Stimulated activated CD4-positive, alpha-beta T cell treated with anti-CD3 and anti-CD28 coated beads, Interleukin-12 subunit alpha, Interleukin-12 subunit beta, amount 100 ng/mL, for 24 hours (primary cell): ENCODE measurements at regions not wholly inside any gene's neighbourhood (a gene's known extent, or its start where the extent isn't known, plus 50 kb on each side); places are given as distances from the start of the nearest gene placed in this dataset.
A peak's percentile ranks its signal among the peaks of the same experiment; 100 is the strongest.
"Not testable (repeated sequence)": the region's sequence is repeated elsewhere in the genome, so short reads cannot be mapped to it uniquely, and the experiment has no call there.

ENCODE experiments used
- DNase-seq, 2 experiments: peaks; one replicate each; pipeline ENCODE4 v3.0.0-alpha.2; 2020; ENCODE audit warnings: low read depth in 2 of 2

DNA sequence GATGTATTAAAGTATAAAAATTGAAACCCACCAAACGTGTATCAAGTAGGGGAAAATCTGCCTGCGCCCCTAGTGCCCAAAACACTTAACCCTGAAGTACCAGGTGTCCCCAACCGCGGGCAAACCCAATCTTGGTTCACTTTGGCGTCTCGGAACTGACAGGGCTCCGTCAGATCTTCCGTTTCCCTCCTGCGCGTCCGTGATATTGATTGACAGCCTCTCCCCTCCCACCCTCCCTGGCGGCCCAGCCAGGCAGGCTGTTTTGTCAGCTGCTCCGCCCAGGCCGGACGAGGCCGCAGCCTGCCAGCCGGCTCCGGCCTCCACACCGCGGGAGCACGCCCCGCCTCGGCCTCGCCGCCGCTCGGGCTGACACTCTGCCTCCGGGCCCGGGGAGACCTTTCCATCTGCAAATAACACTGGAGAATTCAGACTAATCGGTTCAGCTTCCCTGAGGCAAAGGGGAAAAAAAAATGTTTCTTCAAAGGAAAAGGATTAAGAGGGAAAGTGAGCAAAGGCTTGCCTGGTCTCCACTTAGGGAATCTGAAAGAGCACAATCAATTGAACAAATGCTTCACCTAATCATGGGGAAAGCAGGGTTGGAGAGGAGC, 234.9 kb upstream of the MCHR2 start:
- peak in 1 of 2 experiments; percentile 14 for DNase-seq

DNA sequence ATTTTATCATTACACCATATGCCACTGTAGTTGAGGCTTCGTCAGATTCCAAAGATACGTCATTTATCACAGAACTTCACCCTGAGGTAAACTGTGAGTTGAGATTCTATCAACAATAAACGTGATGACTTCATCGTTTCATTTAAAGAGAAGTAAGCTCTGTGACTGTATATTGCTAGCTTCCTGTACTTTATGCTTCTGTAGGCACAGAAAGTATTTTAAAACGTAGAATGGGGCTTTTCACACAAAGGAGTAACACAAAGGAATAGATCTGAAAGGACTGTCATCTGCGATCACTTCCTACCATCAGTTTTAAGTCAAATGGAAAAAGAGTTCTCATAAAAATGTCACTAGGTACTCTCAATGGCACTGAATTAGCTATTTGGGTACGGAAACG, 234.4 kb upstream of the MCHR2 start:
- DNase-seq, result no peak

DNA sequence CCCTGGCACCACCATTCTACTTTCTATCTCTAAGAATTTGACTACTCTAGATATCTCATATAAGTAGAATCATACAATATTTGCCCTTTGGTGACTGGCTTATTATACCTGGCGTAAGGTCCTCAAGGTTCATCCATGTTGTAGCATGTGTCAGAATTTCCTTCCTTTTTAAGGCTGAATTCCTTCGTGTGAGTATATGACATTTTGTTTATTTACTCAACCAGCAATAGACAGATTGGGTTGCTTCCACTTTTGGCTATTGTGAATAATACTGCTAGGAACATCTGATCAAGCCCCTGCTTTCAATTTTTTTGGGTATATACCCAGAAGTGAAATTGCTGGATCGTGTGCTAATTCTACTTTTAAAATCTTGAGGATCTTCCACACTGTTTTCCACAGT, 232.8 kb upstream of the MCHR2 start:
- DNase-seq, result no peak

DNA sequence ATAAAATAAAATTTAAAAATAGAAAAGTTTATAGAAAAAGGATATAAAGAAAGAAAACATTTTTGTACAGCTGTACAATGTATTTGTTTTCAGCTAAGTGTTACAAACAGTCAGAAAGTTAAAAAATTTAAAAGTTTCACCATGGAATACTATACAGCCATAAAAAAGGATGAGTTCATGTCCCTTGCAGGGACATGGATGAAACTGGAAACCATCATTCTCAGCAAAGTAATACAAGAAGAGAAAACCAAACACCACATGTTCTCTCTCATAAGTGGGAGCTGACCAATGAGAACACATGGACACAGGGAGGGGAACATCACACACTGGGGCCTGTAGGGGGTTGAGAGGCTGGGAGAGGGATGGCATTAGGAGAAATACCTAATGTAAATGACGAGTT, 229.9 kb upstream of the MCHR2 start:
- not testable (repeated sequence) for DNase-seq

DNA sequence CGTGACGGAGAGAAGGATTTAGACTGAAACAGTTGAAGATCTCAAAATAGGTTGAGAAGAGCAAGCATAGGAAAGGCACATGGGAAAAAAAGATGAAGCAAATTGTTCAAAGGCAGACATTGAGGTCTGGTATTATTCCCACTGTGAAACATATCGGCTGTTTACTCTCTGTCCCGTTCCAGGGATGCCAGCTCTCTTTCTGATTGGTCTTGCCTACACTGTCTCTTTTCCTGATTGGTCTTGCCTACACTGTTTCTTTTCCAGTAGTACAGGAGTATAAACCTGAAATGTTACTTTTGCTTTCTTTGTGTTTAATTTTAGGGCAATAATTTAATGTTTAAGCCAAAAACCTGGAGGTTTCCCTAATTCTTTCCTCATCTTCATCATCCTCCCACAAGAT, 226.5 kb upstream of the MCHR2 start:
- DNase-seq, result no peak

DNA sequence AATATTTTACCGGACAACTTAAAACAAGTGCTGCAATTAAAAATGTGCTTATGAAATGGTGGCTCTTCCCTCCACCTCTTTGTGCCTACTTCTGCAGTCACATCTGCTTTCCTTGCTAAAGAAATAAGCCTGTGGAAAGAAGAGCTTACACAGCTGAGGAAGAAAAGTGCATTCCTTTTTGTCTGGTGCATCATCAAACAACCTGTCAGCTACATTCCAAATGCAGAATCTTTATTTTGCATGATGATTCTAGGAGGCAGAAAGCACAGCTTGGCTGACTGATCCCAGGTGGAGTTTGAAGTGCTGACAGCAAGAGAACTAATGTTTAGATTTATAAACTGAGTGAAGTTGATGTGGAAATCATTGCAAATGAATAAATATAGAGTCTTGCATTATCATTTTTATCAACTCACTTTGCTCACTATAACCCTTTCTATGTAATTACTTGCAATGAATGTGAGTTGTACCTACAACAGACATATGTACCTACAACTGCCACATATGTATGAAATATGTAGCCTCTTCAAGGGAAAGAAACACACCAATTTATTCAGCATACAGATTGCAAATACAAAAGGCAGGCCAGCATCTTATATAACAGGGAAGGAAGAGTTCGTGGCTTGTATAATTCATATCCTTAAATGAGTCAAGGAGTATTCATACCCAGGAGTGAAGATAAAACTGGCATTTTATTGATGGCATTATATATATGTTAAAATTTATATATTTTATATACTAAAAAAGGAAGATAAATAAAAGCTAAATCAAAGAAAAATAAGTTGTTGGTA, 223.4 kb upstream of the MCHR2 start:
- DNase-seq, result no peak

DNA sequence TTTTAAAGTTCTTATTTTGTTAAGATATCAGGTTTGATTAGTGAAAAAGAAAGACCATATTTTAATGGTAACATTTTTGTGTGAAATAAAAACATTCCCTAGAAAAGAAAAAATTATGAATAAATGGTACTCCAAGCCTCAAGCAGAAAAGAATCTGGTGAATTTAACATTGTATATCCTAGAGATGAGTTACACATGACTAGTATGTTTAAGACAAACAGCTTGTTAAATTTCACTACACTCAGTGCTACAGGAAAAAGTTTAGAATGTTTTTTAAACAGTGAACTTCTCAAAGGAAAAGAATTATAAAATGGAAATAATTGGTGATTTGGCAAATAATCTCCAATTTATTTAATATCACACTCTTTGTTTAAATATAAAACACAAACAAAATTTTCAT, 222.7 kb upstream of the MCHR2 start:
- no peak for DNase-seq

DNA sequence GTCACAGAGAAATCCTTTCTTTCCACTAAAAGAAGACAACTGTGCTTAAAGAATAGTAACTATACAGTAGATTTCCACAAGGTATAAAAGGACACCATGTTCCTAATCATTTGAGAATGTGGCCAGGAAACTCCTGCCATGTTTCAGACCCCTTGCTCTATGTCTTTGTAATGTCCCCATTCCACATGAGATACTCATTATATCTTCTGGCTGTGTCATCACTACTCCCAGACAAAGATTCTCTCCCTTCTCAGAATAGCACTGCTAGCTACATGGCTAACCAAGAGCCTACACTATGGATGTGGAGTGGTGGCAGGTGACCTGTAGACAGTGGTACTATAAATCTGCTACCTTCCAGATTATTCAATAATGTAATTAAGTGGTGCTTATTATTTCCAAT, 218.1 kb upstream of the MCHR2 start:
- DNase-seq, result no peak

DNA sequence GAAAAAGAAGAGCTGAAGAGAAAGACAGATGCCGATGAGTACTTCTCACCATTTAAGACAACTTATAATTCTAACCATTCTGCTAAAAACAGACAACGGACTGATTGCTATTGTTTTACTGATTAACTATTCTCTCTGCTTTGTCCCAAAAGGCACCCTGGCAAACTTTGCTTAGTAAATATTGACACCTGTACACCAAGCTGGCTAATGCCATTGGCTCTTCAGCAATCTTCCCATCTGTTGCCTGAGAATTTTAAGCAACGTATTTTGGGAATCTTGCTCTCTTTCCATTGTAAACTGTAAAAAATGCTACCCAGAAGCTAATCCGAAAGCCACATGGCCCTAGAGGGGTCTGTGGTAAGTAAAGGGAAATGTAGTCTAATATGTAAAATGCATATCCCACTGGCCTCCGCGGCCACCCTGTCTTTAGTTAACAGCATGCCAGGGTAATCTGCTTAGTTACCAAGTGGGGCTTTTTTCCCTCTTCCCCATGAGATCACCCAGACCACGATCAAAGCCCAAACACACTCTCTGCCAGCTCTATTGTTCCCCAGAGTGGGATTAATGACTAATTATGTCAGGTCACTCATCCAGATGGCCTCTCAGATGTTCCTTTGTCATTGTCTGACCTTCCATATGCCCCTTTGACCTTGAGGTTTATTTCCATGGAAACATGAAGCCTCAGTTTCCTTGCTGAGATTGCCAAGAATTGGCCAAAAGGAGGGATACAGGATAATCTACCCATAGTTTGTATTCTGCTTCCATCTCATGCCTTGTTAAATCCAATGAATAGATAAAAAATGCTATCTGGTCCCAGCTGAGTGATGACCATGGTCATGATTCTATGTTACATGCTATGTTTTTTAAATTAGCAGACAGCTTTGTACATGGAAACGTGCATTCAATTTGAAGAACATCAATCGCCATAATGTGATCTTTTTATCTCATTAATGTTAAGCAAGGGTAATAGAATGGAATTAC, 216.4 kb upstream of the MCHR2 start:
- DNase-seq, result no peak

DNA sequence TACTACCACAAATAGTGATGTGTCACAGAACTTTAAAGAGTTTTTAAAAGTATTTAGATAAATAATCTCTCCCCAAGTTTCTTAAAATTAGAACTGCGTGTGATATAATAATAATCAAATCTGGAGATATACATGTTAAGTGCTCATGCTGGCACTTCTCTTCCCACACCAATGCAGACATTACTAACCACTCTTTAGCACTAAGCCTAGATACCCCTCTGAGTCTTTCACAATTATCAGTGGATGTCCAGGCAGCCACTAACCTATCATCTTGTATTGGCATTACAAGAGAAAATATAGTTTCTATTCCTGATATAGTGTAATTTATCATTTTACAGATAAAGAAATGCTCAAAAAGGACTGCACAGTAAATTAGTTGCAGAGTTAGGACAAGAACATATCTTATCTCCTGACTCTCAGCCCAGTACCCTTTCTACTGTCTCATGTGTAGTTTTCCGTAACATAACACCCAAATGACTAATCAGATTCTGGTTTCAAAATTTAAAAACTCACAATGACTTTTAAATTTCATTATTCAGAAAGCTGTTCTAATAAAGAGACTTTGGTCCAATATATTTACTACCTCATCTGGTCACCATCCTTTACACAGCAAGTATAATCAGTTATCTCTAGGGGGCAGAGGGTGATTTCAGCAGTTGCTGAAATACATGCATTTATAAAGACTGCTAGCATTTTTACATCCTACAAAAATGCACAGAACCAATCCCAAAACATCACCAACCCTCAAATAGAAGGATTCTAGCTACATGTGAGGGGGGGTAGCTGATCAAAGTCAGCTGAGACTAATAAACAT, 215.5 kb upstream of the MCHR2 start:
- DNase-seq, result no peak

DNA sequence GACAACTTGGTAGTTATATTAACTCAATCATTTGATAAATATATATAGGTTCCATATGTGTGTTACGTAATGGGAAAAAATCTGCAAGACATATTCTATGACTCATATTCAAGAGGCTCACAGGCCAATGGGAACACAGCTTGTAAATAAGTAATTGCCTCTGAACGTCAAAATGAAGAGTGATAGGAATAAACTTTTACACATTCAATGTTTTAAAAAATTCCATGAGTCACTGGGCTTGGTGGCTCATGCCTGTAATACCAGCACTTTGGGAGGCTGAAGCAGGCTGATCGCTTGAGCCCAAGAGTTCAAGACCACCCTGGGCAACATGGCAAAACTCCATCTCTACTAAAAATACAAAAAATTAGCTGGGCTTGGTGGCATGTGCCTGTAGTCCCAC, 209.4 kb upstream of the MCHR2 start:
- no peak for DNase-seq

DNA sequence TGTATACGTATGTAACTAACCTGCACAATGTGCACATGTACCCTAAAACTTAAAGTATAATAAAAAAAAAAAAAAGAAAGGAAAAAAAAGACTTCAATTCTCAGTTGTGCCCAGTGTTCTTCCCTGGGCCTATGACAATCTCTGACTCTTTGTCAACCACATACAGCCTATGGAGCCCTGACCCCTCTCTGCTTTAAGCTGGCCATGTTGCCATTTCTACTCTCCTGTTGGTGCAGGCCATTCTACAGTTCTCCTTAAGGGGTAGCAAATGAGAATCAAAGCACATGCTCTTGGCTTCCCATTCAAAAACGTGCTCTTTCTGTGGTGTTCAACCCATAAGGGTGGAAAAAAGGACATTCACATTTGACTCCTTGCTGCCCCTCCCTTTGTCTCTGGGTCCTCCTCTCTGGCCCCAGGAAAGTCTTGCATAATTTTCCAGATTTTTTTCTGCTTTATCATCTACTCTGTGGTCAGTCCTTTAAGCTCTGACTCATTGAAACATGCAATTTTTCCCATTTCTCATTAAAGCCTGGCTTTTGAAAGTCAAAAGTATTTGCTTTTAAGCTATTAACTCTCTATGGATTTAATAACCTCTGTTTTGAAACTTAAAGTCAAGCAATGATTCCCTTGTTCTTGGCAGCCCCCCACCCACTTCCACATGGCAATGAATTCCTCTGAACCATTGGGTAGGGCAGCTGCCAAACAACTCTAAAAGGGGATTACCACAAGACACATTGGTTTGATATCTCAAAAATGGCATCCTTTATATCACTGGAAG, 208.6 kb upstream of the MCHR2 start:
- no peak for DNase-seq

DNA sequence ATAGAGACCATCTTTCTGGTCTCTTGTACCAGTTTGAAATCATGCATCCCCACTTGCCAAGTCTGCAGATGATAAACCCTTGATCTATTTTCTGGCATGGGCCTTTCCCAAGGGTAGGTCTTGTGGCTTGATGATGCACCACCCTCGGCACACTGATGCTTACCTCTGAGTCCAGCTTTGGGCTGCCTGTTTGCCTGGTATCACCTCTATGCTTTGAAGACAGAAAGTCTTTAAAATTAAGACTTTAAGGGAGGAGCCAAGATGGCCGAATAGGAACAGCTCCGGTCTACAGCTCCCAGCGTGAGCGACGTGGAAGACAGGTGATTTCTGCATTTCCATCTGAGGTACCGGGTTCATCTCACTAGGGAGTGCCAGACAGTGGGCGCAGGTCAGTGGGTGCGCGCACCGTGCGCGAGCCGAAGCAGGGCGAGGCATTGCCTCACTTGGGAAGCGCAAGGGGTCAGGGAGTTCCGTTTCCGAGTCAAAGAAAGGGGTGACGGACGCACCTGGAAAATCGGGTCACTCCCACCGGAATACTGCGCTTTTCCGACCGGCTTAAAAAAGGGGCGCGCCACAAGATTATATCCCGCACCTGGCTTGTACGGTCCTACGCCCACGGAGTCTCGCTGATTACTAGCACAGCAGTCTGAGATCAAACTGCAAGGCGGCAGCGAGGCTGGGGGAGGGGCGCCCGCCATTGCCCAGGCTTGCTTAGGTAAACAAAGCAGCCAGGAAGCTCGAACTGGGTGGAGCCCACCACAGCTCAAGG, 202.4 kb upstream of the MCHR2 start:
- DNase-seq, result not testable (repeated sequence)

DNA sequence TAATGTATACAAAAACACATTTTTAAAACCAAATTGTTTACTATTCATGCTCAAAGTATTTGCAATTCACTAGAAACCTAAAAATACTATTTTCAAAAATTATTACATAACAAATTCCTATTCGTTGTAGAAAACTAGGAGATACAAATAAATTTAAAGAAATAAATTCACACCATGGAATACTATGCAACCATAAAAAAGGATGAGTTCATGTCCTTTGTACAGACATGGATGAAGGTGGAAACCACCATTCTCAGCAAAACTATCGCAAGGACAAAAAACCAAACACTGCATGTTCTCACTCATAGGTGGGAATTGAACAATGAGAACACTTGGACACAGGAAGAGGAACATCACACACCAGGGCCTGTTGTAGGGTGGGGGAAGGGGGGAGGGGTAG, 201.2 kb upstream of the MCHR2 start:
- DNase-seq, result not testable (repeated sequence)

DNA sequence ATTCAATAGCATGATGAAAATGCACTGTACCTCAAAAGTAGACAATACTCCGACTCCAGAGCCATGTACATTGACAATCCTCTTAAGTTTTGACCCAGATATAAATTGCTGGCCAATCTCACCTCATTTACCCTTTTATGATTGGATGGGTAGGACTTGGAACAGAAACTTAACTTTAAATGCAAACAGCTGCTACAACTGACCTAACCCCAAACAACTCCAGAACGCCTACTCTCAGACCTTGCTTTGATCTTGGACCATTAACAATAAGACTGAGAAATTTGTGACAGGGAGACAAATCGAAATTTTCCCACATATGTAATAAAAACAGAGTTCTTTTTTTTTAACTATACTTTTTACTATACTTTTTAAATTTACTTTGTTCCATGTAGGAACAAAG, 200.5 kb upstream of the MCHR2 start:
- DNase-seq, result no peak

DNA sequence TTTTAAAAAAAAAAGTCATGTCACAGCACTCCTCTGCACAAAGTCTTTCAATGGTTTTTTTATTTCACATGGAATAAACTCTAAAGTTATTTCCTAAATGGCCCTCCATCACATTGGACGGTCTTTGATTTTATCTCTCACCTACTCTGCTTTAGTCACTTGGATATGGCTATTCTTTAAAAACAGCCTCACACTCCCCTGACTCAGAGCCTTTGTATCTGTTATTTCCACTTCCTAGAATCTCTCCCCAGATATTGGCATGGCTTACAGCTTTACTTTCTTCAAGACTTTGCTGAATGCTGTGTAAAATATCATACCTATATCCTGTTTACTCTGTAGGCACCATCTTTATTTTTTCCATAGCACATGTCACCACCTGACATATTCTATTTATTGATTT, 194.7 kb upstream of the MCHR2 start:
- DNase-seq, result no peak

DNA sequence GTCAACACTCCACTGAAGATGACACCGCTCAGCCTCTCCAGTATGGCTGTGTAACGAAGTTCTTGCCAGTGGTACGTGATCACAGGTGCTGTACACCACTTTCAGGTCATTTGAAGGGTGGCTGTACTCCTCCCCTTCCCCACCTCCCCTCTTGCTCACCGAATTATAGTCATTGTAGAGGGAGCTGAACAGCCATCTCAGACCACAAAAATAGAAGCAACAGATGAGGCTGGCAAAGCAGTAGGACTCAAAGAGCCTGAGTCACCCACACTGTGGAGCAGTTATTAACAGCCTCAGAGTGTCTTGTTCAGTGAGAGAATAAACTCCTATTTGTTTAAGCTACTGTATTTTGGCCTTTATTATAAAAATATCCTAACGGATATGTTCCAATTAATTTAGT, 192.5 kb upstream of the MCHR2 start:
- no peak for DNase-seq

DNA sequence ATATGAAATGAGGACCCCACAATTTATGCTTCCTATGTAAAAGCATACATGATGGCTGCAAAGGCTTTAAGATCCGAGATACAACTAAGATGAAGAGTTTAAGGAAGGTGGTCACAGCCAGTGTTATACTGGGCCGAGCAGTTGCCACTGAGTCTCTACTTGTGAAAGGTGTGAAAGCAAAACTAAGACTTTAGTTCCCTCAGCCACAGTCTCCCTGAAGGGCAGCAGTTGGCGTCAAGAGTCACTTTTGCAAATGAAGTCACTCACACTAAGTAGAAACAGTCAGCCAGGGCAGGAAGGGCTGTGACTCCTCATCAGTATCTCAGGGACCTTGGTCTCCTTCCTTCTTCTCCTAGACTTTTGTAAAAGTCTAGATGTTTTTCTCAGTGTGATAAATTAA, 191.6 kb upstream of the MCHR2 start:
- no peak for DNase-seq

DNA sequence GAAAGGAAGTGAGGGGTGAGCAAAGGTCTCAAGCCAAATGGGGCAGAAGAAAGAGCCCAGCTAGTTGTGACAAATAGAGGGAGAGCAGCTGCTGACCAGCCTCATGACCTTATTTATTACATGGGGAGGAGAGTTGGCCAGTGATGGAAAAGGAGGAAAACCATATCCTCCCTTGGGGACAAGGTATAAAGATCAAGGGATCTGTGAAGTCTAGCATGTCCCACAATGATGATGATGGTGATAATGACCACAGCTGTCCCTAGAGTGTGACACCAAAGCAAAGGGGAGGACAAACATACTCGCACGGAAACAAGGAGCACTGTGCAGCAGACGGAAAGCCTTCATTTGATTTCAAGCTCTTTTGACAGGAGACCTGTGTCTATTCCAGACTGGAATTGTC, 190.4 kb upstream of the MCHR2 start:
- no peak for DNase-seq

DNA sequence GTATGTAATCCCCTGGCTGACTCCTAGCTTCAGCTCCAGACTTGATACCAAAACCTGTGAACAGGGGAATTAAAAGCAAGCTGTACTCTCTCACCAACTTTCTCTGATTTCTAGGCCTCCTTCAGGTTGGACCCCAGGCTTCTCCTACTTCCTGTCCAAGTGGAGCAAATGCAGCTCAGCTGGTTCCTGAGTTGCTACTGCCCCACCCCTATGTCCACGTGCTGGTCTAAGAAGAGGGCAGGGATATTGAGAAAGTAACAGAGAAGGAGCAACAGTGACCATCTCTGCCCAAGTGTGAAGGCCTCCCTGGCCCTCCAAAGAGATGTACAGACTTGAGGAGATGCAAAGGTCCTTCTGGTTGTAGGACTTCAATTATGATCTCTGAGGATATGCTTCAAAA, 188.3 kb upstream of the MCHR2 start:
- no peak for DNase-seq
